AG04450 (cell line): ENCODE measurements at regions not wholly inside any gene's neighbourhood (a gene's known extent, or its start where the extent isn't known, plus 50 kb on each side); places are given as distances from the start of the nearest gene placed in this dataset.

ENCODE experiments used
- CTCF ChIA-PET: fragments of 300-600, 350-600 bp; formaldehyde crosslinking; extraction: SDS; loops from one replicate; lab custom pipeline; 2022; ENCODE audit warnings: antibody characterized with exemption, inconsistent platforms; lab: Charles Lee
- POLR2A ChIA-PET: fragments of 350-600 bp; formaldehyde crosslinking; extraction: SDS; loops from one replicate; lab custom pipeline; 2021; ENCODE audit warnings: antibody characterized with exemption, inconsistent platforms; lab: Yijun Ruan, JAX
- DNase-seq: peaks from one replicate; pipeline ENCODE4 v3.0.0-alpha.2; 2011; ENCODE audit warnings: low read depth, low spot score
- H3K27ac ChIP-seq: one replicate; pipeline ENCODE4 v1.5.1; 2012; ENCODE audit warnings: low read depth, low read length, control low read depth
- H3K27me3 ChIP-seq: one replicate; pipeline ENCODE4 v1.6.0; 2012; ENCODE audit warnings: low read length; ENCODE audit not compliant: control insufficient read depth, insufficient read depth
- H3K4me3 ChIP-seq: 2 replicates; pipeline ENCODE4 v1.5.1; 2011; ENCODE audit warnings: mild to moderate bottlenecking, low read depth, low read length, control low read depth
- H3K9me3 ChIP-seq: 2 replicates; pipeline ENCODE4 v1.5.1; 2012; ENCODE audit warnings: low read length; ENCODE audit not compliant: control insufficient read depth, insufficient read depth
- TF ChIP-seq, protein P1 (sequence below): IDR thresholded peaks from 2 replicates; pipeline ENCODE4 v1.5.1; 2011; ENCODE audit warnings: low read depth, low read length, control low read depth, inconsistent platforms

GRCh38 chr18:45237343-45238098 lies 377.8 kb upstream of the SLC14A2 start:
- DNase-seq = no peak
- POLR2A ChIA-PET = no interaction called here
- no peaks in the 10 kb centered on the region for H3K9me3 ChIP-seq
- H3K27me3 ChIP-seq = peaks cover 2% of the 10 kb centered on the region
- no peak overlapping the region for H3K4me3 ChIP-seq
- CTCF ChIA-PET = no interaction called here
- H3K27ac ChIP-seq = no peak overlapping the region
- TF ChIP-seq, protein P1, sequence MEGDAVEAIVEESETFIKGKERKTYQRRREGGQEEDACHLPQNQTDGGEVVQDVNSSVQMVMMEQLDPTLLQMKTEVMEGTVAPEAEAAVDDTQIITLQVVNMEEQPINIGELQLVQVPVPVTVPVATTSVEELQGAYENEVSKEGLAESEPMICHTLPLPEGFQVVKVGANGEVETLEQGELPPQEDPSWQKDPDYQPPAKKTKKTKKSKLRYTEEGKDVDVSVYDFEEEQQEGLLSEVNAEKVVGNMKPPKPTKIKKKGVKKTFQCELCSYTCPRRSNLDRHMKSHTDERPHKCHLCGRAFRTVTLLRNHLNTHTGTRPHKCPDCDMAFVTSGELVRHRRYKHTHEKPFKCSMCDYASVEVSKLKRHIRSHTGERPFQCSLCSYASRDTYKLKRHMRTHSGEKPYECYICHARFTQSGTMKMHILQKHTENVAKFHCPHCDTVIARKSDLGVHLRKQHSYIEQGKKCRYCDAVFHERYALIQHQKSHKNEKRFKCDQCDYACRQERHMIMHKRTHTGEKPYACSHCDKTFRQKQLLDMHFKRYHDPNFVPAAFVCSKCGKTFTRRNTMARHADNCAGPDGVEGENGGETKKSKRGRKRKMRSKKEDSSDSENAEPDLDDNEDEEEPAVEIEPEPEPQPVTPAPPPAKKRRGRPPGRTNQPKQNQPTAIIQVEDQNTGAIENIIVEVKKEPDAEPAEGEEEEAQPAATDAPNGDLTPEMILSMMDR = no peak

DNA sequence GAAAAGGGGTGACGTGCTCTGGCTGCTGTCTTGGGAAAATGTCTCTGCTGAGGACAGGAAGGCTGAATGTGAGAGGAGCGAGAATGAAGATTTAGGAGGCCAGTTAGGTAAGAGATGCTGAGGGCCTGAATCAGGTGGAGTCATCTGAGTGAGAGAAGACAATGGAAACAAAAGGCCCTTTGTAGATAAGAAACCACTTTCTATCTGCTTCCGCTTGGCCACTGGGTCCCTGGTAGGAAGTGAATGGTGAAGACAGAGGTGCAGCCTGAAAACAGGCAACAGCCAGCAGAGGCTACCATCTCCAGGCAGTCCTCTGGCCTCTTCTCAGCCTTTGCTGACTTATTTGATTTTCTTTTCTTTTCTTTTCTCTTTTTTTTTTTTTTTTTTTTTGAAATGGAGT lies 374.0 kb upstream of the SLC14A2 start:
- TF ChIP-seq, protein P1 = no peak
- Histone ChIP-seq H3K9me3 (no peaks in the 10 kb centered on the region), H3K27ac (no peak overlapping the region), H3K27me3 (peaks cover 2% of the 10 kb centered on the region), H3K4me3 (no peak overlapping the region)
- ChIA-PET POLR2A (no interaction called here), CTCF (no interaction called here)
- no peak for DNase-seq

DNA sequence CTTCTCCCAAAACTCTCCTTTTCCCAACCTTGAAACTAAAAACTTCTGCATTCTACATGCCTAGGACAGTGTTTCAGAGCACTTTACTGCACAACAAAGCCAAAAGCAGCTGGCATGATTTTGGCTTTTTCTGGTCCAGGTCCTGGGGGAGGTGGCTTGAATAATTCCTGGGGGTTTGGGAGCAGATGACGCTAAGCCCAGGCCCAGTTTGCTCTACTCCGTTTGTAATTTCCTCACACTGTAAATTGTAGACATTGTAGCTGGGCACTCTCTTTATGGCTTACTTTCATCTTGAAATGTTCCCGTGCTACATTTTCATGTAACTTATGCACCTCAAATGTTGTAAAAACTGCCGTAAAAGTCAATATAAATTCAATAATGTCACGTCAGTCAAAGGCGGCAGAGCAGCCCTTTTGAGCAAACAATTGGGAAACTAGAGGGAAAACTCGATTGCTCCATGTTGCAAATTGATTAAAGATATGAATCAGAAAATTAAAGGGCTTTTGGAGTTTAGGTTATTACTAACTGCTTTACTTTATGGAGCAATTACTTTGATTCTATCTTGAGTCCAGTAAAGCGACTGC lies 373.2 kb upstream of the SLC14A2 start:
- POLR2A ChIA-PET = no interaction called here

DNA sequence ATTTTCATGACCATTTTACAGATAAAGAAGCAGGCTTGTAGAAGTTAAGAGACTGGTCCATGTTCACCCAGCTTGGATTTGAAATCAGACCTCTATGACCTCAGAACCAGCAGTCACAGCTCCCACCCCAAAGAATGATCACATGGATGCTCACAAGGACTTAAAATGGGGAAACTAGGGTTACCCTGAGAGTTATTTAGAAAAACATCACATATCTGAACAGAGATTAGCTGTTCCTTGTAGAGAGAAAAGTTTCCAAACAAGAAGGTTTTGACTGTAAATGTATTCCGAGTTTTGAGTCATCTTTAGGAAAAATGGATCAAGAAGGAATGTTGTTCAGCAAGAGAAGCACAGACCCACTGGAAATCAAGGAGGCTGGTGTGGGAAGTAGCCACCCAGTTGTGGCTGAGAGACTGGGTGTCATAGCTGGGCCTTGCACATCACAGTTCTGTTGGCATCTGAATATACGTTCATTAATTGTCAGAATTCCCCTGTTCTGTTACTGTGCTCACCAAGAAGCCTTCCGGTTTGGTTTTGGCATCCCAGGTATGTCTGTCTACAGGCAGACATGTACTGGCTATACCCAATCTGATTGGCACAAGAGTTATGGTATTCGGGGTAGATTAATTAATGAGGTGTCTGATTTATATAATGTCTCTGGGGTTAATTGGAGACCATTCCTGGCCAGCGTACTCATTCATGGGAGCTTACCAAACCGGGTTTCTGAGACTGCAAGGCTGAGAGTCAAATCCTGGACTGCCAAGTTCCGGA lies 371.8 kb upstream of the SLC14A2 start:
- H3K27ac ChIP-seq = no peak overlapping the region

More for the DNA sequence above, 373.2 kb upstream of the SLC14A2 start:
- DNase-seq = no peak
- Histone ChIP-seq H3K27ac (no peak overlapping the region), H3K9me3 (no peaks in the 10 kb centered on the region), H3K4me3 (no peak overlapping the region), H3K27me3 (peaks cover 2% of the 10 kb centered on the region)
- TF ChIP-seq, protein P1 = no peak
- CTCF ChIA-PET = interaction anchor here (2.5 kb wide), 1 partner anchor 29 kb away, joined by 13 read pairs; no protein-coding TSS in a partner anchor

More for the DNA sequence above, 371.8 kb upstream of the SLC14A2 start:
- Histone ChIP-seq H3K9me3 (no peaks in the 10 kb centered on the region), H3K27me3 (peaks cover 2% of the 10 kb centered on the region), H3K4me3 (no peak overlapping the region)
- DNase-seq = no peak
- POLR2A ChIA-PET = interaction anchor here (0.6 kb wide), 1 partner anchor 48 kb away, joined by 3 read pairs; no protein-coding TSS in a partner anchor
- TF ChIP-seq, protein P1 = no peak
- CTCF ChIA-PET = interaction anchor here (0.7 to 2.5 kb wide), 2 partner anchors 30 to 33 kb away, joined by 3 to 13 read pairs; no protein-coding TSS in a partner anchor
